HG03196 (cell line): ENCODE measurements at regions not wholly inside any gene's neighbourhood (a gene's known extent, or its start where the extent isn't known, plus 50 kb on each side); places are given as distances from the start of the nearest gene placed in this dataset.

Source experiments
- ATAC-seq: cut with Tn5 transposase; IDR thresholded peaks from one replicate; pipeline ENCODE4 v1.9.1; 2021; ENCODE audit not compliant: unreplicated experiment

DNA sequence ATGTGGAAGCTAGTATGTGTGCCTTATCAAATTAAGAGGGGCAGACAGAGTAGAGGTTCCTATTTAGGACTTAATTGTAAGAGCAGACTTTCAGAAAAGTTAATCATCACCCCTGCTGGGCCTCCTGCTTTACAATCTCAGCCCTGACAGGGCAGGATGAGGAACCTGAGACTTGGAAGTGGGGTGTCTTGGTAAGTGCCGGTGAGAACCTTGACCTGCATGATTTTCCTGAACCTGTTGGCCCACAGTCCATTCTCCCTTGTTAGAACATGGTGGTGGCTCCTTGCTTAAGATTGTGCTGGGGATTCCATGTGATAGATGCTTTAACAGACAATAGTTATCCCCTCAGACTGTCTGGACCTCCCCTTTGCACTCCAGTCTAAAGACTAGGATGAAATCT, 141.7 kb upstream of the TMEM72 start:
- ATAC-seq: no peak

GRCh38 chr10:44771233-44771995, 139.7 kb upstream of the TMEM72 start:
- no peak for ATAC-seq

DNA sequence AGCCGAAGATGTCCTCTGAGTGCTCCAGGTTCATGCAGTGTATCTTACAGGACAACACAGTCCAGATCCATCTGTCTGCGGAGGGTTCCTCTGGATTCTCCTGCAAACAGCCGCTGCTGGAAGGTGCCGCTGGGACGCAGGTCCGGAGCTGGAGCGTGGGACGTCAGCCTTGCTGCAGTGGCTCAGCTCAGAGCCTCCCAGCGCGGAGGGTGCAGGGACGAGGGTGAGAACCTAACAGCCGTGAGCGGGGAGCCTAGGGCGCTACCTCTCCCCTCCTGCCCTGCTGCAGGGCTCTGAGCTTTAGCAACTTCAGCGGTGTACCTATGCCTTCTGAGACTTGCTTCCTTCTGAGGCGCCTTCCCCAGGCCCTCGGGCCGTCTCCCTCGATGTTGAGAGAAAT, 137.6 kb upstream of the TMEM72 start:
- no peak for ATAC-seq

- no peak for ATAC-seq
Measured at GRCh38 chr10:44774676-44775401, 136.3 kb upstream of the TMEM72 start.

DNA sequence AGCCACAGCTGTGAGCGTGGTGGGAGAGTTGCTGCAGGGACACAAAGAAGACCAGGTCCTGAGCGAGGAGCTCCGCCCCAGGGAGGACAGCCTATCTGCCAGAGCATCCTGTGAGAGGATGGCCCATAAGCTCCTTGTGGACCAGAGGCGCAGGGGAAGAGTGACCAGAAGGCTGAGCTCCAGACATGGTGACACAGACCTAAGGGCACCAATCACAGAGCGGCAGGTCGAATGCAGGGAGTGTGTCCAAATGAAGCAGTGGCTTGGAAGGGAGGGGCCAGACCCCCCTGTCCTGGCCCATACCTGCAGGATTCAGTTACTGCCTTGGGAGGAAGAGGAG, 135.8 kb upstream of the TMEM72 start:
- no peak for ATAC-seq

DNA sequence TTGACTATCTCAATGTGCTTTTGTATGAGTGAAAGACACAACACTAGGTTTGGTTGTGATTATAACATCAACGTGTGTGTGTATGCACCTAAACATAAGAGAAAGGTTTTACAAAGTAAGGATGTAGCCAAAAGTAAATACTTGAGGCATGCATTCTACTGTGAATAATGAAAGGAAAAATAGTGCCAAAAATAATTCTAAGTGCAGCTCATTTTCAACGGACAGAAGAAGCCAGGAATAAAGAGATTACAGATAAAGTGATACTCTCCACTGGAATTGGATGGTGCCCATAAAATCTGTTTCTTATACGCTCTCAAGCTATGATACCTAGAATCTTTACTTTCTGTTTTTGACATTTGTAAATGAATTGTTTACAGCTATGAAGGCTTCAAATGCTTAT, 135.0 kb upstream of the TMEM72 start:
- ATAC-seq: no peak

DNA sequence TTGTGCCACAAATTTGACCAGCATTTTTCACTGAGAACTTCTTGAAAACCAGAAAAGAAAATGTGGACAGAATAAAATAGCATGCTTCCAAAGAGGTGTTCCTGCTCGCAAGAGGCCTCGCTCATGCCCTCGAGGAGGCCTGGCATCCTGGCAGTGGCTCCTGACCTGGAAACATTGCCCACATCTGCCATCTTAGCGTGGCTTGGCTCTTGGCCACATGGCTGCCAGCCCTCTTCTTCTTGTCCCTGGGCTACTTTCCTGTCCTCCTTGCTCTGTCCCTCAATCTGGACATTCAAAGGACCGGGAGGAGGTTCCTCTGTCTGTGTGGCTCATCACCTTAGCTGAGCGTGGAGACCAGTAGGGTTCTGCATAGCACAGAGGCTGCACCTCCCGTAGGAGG, 131.6 kb upstream of the TMEM72 start:
- ATAC-seq: no peak

- no peak for ATAC-seq
Measured at GRCh38 chr10:44780426-44780825, 130.7 kb upstream of the TMEM72 start.

DNA sequence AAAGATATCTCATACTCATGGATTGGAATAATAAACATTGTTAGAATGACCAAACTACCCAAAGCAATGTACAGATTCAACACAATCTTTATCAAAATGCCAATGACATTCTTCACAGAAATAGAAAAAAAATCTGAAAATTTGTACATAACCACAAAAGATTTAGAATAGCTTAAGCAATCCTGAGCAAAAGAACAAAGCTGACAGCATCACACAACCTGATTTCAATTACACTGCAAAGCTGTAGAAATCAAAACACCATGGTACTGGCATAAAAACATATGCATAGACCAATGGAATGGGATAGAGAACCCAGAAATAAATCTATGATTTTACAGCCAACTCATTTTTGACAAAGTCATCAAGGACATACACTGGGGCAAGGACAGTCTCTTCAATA, 130.0 kb upstream of the TMEM72 start:
- no peak for ATAC-seq

GRCh38 chr10:44786286-44786850, 124.8 kb upstream of the TMEM72 start:
- no peak for ATAC-seq

DNA sequence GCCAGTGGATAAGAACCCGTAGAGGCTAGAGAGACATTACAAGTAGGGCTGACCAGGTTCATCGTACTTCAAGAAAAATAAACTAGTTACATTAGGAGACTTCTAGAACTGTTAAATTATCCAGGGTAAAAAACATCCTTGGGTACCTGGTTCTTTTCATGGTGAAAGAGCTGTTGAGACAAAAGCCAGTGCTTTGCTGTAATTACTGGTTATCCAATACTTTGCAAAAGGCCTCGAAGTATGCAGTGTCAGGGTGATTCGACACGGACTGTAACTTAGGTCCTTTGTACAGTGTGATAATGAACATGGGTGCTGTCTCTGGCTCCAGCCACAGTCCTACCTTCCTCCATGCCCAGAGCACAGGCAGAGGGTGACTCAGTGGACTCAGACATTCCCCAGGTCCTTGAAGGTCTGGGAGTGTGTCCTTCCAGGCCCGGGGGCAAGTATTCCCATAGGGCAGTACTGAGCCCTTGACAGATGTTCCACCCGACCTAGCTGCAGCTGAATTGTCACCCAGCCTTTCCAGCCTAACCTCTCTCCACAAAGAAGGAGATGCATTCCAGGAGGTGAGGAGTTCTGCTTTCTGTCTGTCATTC, 123.6 kb upstream of the TMEM72 start:
- ATAC-seq: no peak

DNA sequence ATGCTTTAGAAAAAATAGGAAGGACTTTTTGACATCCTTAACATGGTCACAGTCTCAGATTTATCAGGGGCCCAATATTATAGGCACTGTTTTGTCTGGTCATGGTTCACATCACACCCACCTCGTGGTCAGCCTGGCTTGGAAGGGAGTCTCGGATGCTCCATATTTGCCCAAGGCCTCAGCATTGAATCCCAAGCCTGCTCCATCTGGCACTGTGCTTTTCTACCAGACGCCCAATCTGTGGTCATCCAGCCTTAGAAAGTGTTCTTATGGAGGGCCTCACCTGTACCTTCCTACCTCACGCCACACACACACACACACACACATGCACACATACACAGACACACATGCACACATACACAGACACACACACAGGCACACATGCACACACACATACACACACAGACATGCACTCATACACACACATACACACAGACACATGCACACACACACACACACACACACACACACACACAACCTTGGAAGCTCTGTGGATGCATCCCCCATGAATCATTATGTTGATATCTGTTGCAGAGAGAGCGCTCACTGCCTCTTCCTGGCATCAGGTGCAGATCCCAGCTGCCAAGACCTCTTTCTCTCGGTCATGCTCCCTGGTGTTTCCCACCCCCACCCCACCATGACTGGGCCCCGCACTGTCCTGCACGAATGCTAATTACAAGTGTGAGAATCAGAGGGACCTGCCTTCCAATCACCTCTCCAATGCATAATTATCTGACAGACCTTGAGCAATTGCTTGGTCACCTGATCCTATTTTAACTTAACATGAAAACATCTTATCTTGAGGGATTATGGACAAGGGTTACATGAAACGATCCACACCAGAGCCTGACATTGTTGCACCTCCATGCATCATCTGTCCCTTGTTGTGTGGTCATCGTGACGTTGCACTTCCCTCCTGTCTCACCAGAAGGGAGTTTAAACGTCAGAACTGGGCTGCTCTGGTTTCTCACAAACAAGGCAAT, 122.7 kb upstream of the TMEM72 start:
- ATAC-seq: no peak

DNA sequence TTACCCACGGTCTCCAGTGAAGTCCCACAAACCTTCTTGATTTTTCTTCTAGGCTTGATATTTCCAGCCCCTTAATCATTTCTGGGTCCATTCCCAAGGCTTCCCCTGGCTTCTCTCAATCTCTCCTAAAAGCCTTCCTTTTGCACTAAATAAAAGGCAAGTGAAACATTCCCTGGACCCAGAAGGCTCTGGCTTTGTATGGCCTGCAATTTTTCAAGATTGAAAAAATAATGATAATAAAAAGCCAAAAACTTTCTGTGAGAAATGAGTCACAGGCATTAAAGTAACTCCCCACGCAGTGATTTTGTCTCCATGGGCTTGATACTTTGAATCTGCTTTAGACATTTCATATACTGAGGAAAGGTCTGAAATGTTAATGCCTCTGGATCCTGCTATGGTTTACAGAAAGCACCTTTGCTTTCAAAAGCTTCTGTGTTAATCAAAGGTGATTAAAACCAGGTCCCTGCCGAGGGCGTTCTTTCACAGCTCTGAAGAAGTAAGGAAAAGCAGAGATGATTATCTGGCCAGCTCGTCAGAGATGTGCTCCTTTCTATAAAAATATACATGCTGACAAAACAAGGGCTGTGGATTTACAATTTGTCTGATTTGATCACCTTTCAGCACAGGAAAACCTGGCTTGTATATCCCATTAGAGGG, 118.9 kb upstream of the TMEM72 start:
- ATAC-seq: no peak

DNA sequence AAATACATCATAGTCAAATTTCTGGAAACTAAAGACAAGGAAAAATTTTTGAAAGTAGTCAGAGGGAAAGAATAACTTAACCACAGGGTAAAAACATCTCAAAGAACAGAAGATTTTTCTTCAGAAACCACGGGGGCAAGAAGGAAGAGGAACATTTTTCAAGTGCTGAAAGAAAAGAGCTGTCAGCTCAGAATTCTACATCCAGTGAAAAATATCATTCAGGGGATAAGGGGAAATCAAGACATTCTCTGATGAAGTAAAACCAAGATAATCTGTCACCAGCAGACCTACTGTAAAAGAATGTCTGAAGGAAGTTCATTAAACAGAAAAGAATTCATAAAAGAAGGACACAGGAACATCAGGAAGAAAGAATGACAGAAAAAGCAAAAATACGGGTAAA, 111.2 kb upstream of the TMEM72 start:
- no peak for ATAC-seq

- ATAC-seq: no peak
Measured at GRCh38 chr10:44801383-44802327, 109.5 kb upstream of the TMEM72 start.

DNA sequence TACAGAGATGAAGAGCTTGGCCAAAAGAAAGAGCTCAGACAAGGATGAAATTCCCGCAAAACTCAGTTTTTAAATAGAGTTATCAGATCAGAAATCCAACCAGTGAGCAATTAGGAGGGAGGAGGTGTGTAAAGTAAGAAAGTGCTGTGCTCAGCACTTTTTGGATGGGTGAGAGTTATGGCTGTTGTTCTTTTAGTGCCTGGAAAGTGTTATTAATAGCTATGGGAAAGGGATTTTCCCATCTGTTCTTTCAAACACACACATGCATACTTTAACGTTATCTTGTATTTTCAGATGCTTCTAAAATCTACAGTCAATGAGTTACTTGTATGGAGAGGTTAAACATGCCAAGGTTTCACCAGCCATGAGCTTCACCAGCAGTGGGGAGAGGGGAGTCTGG, 107.3 kb upstream of the TMEM72 start:
- no peak for ATAC-seq

- no peak for ATAC-seq
Measured at GRCh38 chr10:44804661-44805060, 106.5 kb upstream of the TMEM72 start.

GRCh38 chr10:44805466-44806210, 105.5 kb upstream of the TMEM72 start:
- no peak for ATAC-seq

DNA sequence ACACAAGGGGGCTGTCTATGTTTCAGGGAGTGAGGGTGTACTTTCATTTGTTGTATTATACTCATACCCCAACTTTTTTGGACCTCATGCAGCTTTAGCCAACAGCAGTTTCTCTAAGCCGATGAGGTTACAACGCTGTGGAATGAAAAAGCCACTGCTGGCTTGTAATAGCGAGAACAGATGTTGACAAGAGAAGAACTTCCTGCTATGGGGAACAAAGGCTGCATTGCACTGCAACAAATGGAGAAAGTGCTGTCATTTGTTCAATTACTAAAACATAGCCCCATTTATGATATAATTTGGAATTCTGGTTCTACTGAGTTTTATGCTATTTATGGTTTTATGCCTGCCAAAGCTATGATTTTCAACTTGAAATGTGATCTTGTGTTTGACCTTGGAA, 104.2 kb upstream of the TMEM72 start:
- no peak for ATAC-seq
